ENCODE measurements at regions not wholly inside any gene's neighbourhood (a gene's known extent, or its start where the extent isn't known, plus 50 kb on each side); places are given as distances from the start of the nearest gene placed in this dataset.

GRCh38 chr2:236811062-236811656, 241.5 kb downstream of the ACKR3 start (continued):
- TF ChIP-seq ZMYM2 (CRISPR knock-in tag; IDR thresholded peaks at IDR 0.05) (no peak), KDM2A (CRISPR knock-in tag; IDR thresholded peaks at IDR 0.05; ENCODE audit: borderline replicate concordance, low read depth) (no peak), ZNF691 (CRISPR knock-in tag; IDR thresholded peaks at IDR 0.05; ENCODE audit: borderline replicate concordance, low read depth) (no peak), KDM4B (CRISPR knock-in tag; IDR thresholded peaks at IDR 0.05) (no peak), NFIB (CRISPR knock-in tag; IDR thresholded peaks at IDR 0.05; ENCODE audit: borderline replicate concordance) (no peak), ZNF292 (CRISPR knock-in tag; IDR thresholded peaks at IDR 0.05; ENCODE audit: borderline replicate concordance, low read depth) (no peak), ZNF577 (CRISPR knock-in tag; IDR thresholded peaks at IDR 0.05; ENCODE audit: borderline replicate concordance, low read depth) (no peak)

- no peak overlapping the region for H2AFZ ChIP-seq (ENCODE audit: low read length)
- no peak for FAIRE-seq
- no peaks in the 10 kb centered on the region for H4K20me1 ChIP-seq (ENCODE audit: insufficient read depth, low read length)
- no peaks in the 10 kb centered on the region for H3K4me1 ChIP-seq (ENCODE audit: insufficient read depth, low read length)
- peaks cover 14% of the 10 kb centered on the region for H3K9me3 ChIP-seq (ENCODE audit: low read length)
- no peak overlapping the region for H3K9ac ChIP-seq (ENCODE audit: insufficient read depth, low read depth, low read length)
- peaks cover 0 to 4% of the 10 kb centered on the region in 2 experiments; a peak in 1 of 5 replicates for H3K27me3 ChIP-seq (ENCODE audit: control insufficient read depth in 1 of 2, insufficient read depth in 2 of 2, low read length in 2 of 2)
- CTCF ChIA-PET (ENCODE audit: low intra/inter-chr PET ratio, low total read pairs) = no interaction called here
- H3K27ac ChIP-seq (ENCODE audit: extremely low read length, insufficient read depth, low read length) = no peak overlapping the region
- DNase-seq (ENCODE audit: low spot score) = no peak
- POLR2A ChIA-PET = no interaction called here
- H3K4me2 ChIP-seq (ENCODE audit: low read depth, low read length) = no peak overlapping the region
- no peaks in the 10 kb centered on the region for H3K79me2 ChIP-seq (ENCODE audit: insufficient read depth, low read length)
- H3K4me3 ChIP-seq (replicated peaks in 1 of 3; ENCODE audit: insufficient read depth in 1 of 3, low read depth in 2 of 3, low read length in 3 of 3) = no peak overlapping the region
- intact Hi-C loops (cut with micrococcal nuclease; ENCODE audit: unreplicated experiment) = loop anchor here (10.0 kb wide), 1 partner anchor 211 kb away; no protein-coding TSS in a partner anchor
- in situ Hi-C loops (cut with HindIII; ENCODE audit: extremely low pct_ligation_motif_present, low pct_unique_long_range_greater_than_20kb) = no loop called here
- no peaks in the 10 kb centered on the region for H3K36me3 ChIP-seq (replicated peaks in 1 of 2; ENCODE audit: control insufficient read depth in 1 of 2, insufficient read depth in 2 of 2, low read length in 2 of 2)
- 30% methylated on average over 4 of the region's 4 CpGs for WGBS (ENCODE audit: low lambda C conversion rate)
- ATAC-seq = no peak
- BruUV-seq (replicated peaks) = no TSS peak
- TF ChIP-seq ZZZ3 (CRISPR knock-in tag; IDR thresholded peaks at IDR 0.05; ENCODE audit: borderline replicate concordance) (no peak), SOX5 (CRISPR knock-in tag; IDR thresholded peaks at IDR 0.05; ENCODE audit: borderline replicate concordance) (no peak), REST (IDR thresholded peaks at IDR 0.05; ENCODE audit: borderline replicate concordance in 1 of 2, low read depth in 1 of 2, low read length in 2 of 2) (no peak), TERF1 (CRISPR knock-in tag; IDR thresholded peaks at IDR 0.05) (no peak), SRSF1 (optimal IDR thresholded peaks at IDR 0.05; ENCODE audit: low read depth, low read length) (no peak), NFIB (CRISPR knock-in tag; IDR thresholded peaks at IDR 0.05; ENCODE audit: borderline replicate concordance) (no peak), ARNTL (CRISPR knock-in tag; IDR thresholded peaks at IDR 0.05) (no peak), ZNF883 (CRISPR knock-in tag; IDR thresholded peaks at IDR 0.05; ENCODE audit: not compliant biosample characterization) (no peak), SUZ12 (IDR thresholded peaks at IDR 0.05; ENCODE audit: low read depth, low read length) (no peak), ZNF570 (CRISPR knock-in tag; IDR thresholded peaks at IDR 0.05; ENCODE audit: borderline replicate concordance) (no peak), RNF2 (conservative IDR thresholded peaks at IDR 0.05; ENCODE audit: low read depth) (no peak), ZNF563 (CRISPR knock-in tag; IDR thresholded peaks at IDR 0.05) (no peak)
These were observed 244.1 kb downstream of the ACKR3 start for GRCh38 chr2:236813766-236814165.

Measured in HepG2 (cell line).